ENCODE measurements at regions not wholly inside any gene's neighbourhood (a gene's known extent, or its start where the extent isn't known, plus 50 kb on each side); places are given as distances from the start of the nearest gene placed in this dataset.

- H3K4me1 ChIP-seq (ENCODE audit: control insufficient read depth, insufficient read depth, low read length) = no peaks in the 10 kb centered on the region
- intact Hi-C loops (cut with micrococcal nuclease; ENCODE audit: unreplicated experiment) = no loop called here
- H3K27me3 ChIP-seq (ENCODE audit: control insufficient read depth, insufficient read depth, low read length) = no peaks in the 10 kb centered on the region
- ChIA-PET POLR2A (no interaction called here), CTCF (interaction anchor here (0.7 kb wide), 1 partner anchor 966 kb away, joined by 3 read pairs; no protein-coding TSS in a partner anchor)
- DNase-seq (ENCODE audit: low read depth, low spot score) = no peak
- no peak overlapping the region for H3K4me3 ChIP-seq (ENCODE audit: low read depth in 2 of 2, low read length in 2 of 2)
- no peaks in the 10 kb centered on the region for H3K36me3 ChIP-seq (ENCODE audit: control insufficient read depth, insufficient read depth, low read length)
- no TSS peak for BruUV-seq (replicated peaks)
- no peak overlapping the region for H3K27ac ChIP-seq (ENCODE audit: low read length)
- no peak for TF ChIP-seq TCF7L2 (IDR thresholded peaks at IDR 0.05; ENCODE audit: low read depth, low read length)
- no peak for TF ChIP-seq CTCF (IDR thresholded peaks at IDR 0.05)
- no peak for TF ChIP-seq POLR2AphosphoS5 (IDR thresholded peaks at IDR 0.05; ENCODE audit: low read depth, low read length)
- no peak for TF ChIP-seq REST (IDR thresholded peaks at IDR 0.05; ENCODE audit: insufficient read depth in 1 of 2, low read depth in 2 of 2, low read length in 1 of 2)
- in situ Hi-C loops (cut with HindIII; ENCODE audit: low pct_unique_long_range_greater_than_20kb, low sequenced_read_pairs) = no loop called here
- no peak for ATAC-seq
- no peaks in the 10 kb centered on the region for H3K9me3 ChIP-seq (ENCODE audit: control insufficient read depth, insufficient read depth, low read depth, low read length)
These were observed 492.8 kb downstream of the TMEM182 start for GRCh38 chr2:103254611-103255010.

GRCh38 chr2:103264058-103264768 lies 502.4 kb downstream of the TMEM182 start:
- CTCF ChIA-PET = no interaction called here
- no peaks in the 10 kb centered on the region for H3K9me3 ChIP-seq (ENCODE audit: control insufficient read depth, insufficient read depth, low read depth, low read length)
- no peak overlapping the region for H3K4me3 ChIP-seq (ENCODE audit: low read depth in 2 of 2, low read length in 2 of 2)
- no peaks in the 10 kb centered on the region for H3K36me3 ChIP-seq (ENCODE audit: control insufficient read depth, insufficient read depth, low read length)
- DNase-seq (ENCODE audit: low read depth, low spot score) (no peak), ATAC-seq (no peak)
- no TSS peak for BruUV-seq (replicated peaks)
- intact Hi-C loops (cut with micrococcal nuclease; ENCODE audit: unreplicated experiment) = no loop called here
- H3K27me3 ChIP-seq (ENCODE audit: control insufficient read depth, insufficient read depth, low read length) = no peaks in the 10 kb centered on the region
- TF ChIP-seq TCF7L2 (IDR thresholded peaks at IDR 0.05; ENCODE audit: low read depth, low read length) (no peak), CTCF (IDR thresholded peaks at IDR 0.05) (no peak)
- POLR2A ChIA-PET = no interaction called here
- H3K27ac ChIP-seq (ENCODE audit: low read length) = no peak overlapping the region
- H3K4me1 ChIP-seq (ENCODE audit: control insufficient read depth, insufficient read depth, low read length) = no peaks in the 10 kb centered on the region
- in situ Hi-C loops (cut with HindIII; ENCODE audit: low pct_unique_long_range_greater_than_20kb, low sequenced_read_pairs) = no loop called here

Data from Panc1 (cell line).